ENCODE measurements at regions not wholly inside any gene's neighbourhood (a gene's known extent, or its start where the extent isn't known, plus 50 kb on each side); places are given as distances from the start of the nearest gene placed in this dataset.

- TF ChIP-seq POLR2A (IDR thresholded peaks at IDR 0.05; ENCODE audit: low read length) (no peak), GATA1 (IDR thresholded peaks at IDR 0.05; ENCODE audit: low read depth, low read length) (no peak)
These were observed 123.5 kb downstream of the MBD2 start for GRCh38 chr18:54100920-54101470.
